ENCODE measurements at regions not wholly inside any gene's neighbourhood (a gene's known extent, or its start where the extent isn't known, plus 50 kb on each side); places are given as distances from the start of the nearest gene placed in this dataset.

GRCh38 chr11:127898422-127899365 is 688.7 kb downstream of the ETS1 start:
- TF ChIP-seq, protein P1, sequence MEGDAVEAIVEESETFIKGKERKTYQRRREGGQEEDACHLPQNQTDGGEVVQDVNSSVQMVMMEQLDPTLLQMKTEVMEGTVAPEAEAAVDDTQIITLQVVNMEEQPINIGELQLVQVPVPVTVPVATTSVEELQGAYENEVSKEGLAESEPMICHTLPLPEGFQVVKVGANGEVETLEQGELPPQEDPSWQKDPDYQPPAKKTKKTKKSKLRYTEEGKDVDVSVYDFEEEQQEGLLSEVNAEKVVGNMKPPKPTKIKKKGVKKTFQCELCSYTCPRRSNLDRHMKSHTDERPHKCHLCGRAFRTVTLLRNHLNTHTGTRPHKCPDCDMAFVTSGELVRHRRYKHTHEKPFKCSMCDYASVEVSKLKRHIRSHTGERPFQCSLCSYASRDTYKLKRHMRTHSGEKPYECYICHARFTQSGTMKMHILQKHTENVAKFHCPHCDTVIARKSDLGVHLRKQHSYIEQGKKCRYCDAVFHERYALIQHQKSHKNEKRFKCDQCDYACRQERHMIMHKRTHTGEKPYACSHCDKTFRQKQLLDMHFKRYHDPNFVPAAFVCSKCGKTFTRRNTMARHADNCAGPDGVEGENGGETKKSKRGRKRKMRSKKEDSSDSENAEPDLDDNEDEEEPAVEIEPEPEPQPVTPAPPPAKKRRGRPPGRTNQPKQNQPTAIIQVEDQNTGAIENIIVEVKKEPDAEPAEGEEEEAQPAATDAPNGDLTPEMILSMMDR (IDR thresholded peaks at IDR 0.05; ENCODE audit: insufficient read depth, low read depth, low read length): no peak
- no peak for DNase-seq (ENCODE audit: low read depth)
- no peak overlapping the region for H3K4me3 ChIP-seq (ENCODE audit: low read depth, low read length)

GRCh38 chr11:127895776-127896175 is 691.6 kb downstream of the ETS1 start:
- DNase-seq (ENCODE audit: low read depth): no peak
- TF ChIP-seq, protein P1 (IDR thresholded peaks at IDR 0.05; ENCODE audit: insufficient read depth, low read depth, low read length): no peak
- no peak overlapping the region for H3K4me3 ChIP-seq (ENCODE audit: low read depth, low read length)

GRCh38 chr11:127894316-127894715 is 693.0 kb downstream of the ETS1 start:
- DNase-seq (ENCODE audit: low read depth): no peak
- TF ChIP-seq, protein P1 (IDR thresholded peaks at IDR 0.05; ENCODE audit: insufficient read depth, low read depth, low read length): no peak
- no peak overlapping the region for H3K4me3 ChIP-seq (ENCODE audit: low read depth, low read length)

DNA sequence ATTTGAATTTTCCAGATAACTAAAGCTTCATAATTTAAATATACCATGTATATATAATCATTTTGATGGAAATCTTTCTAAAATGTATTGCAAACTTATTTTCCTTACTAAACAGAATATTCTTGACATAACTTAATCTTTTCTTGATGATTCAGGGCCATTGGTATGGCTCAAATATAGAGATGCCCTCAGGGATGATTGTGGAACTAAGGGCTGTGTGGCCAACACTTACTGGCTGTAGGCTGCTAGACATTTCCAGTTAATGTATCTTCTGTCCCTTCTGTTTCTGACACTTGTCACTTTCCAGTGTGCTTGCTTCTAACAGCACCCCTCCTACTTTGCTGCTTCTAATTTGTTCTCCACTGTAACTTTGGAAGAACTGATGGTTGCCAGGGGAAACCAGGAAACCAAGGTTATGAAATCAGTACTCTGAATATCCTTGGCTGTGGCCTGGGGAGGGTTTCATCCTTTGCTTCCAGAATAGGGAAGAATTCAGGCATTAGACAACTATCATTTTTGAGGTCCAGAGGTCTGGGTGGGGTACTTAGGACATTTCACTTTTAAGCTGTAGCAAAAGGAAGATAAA is 697.2 kb downstream of the ETS1 start:
- TF ChIP-seq, protein P1 (IDR thresholded peaks at IDR 0.05; ENCODE audit: insufficient read depth, low read depth, low read length): no peak
- DNase-seq (ENCODE audit: low read depth): peak; percentile 4

DNA sequence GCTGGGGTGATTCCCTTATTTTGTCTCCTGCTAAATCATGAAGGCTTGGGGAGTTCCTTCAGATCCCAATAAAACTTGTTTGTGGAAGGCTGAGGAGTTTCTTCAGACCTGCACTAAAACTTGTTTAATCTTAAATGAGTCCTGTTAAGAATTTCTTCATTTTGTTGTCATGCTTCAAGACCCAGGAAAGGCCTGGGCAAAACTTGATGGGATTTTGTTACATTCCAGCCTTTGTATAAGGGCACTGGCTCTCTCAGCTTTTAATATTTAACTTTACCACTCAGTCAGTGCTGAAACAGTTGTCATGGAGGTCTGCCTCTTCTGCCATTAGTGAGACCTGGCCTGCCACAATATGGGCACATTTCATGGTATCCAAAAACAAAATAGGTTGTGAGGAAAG is 699.0 kb downstream of the ETS1 start:
- DNase-seq (ENCODE audit: low read depth): no peak
- H3K4me3 ChIP-seq (ENCODE audit: low read depth, low read length): no peak overlapping the region
- TF ChIP-seq, protein P1 (IDR thresholded peaks at IDR 0.05; ENCODE audit: insufficient read depth, low read depth, low read length): no peak

More for the DNA sequence above, 697.2 kb downstream of the ETS1 start:
- H3K4me3 ChIP-seq (ENCODE audit: low read depth, low read length): no peak overlapping the region

DNA sequence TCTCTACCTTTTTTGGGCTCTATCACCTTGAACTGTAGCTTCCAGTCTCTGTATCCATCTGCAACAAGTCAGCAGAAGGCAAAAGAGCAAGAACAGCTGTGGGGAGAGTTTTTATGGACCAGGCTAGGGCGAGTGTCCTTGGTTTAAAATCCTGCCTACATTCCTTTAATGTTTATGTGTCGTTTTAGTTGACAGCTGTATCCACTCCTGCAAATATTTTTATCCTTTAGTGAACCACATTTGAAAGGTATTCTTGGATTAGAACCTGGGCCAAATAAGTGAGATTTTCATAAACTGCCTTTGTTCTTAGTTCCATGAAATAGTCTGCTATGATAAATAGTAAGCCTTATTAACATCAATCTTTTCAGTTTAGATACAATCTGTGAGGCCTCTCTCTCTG is 712.2 kb downstream of the ETS1 start:
- TF ChIP-seq, protein P1 (IDR thresholded peaks at IDR 0.05; ENCODE audit: insufficient read depth, low read depth, low read length): no peak
- H3K4me3 ChIP-seq (ENCODE audit: low read depth, low read length): no peak overlapping the region
- DNase-seq (ENCODE audit: low read depth): no peak

All from fibroblast of villous mesenchyme (primary cell).